ENCODE measurements at regions not wholly inside any gene's neighbourhood (a gene's known extent, or its start where the extent isn't known, plus 50 kb on each side); places are given as distances from the start of the nearest gene placed in this dataset.

DNA sequence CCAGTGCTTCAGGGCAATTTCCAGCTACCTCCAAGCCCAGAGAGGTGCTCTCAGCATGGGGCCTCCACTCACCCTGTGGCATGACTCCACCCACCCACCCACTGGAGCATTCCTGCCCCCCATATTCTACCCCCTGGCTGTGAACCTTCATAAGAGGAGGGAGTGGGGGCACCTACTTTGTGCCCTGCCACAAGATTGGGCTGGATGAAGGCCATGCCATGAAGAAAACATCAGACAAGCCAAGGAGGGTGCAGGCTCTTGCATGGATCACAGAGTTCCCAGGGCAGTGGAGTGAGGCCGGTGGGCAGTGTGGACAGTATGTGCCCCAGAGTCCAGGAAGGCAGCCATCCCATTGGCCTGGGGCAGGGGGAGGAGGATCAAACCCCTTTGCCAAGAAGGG lies 97.8 kb downstream of the UQCRFS1 start:
- TF ChIP-seq, protein P1, sequence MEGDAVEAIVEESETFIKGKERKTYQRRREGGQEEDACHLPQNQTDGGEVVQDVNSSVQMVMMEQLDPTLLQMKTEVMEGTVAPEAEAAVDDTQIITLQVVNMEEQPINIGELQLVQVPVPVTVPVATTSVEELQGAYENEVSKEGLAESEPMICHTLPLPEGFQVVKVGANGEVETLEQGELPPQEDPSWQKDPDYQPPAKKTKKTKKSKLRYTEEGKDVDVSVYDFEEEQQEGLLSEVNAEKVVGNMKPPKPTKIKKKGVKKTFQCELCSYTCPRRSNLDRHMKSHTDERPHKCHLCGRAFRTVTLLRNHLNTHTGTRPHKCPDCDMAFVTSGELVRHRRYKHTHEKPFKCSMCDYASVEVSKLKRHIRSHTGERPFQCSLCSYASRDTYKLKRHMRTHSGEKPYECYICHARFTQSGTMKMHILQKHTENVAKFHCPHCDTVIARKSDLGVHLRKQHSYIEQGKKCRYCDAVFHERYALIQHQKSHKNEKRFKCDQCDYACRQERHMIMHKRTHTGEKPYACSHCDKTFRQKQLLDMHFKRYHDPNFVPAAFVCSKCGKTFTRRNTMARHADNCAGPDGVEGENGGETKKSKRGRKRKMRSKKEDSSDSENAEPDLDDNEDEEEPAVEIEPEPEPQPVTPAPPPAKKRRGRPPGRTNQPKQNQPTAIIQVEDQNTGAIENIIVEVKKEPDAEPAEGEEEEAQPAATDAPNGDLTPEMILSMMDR (IDR thresholded peaks at IDR 0.05; ENCODE audit: insufficient read depth, low read length) = no peak
- no peak for TF ChIP-seq GABPA (IDR thresholded peaks at IDR 0.05; ENCODE audit: low read depth)
- TF ChIP-seq, protein P2, sequence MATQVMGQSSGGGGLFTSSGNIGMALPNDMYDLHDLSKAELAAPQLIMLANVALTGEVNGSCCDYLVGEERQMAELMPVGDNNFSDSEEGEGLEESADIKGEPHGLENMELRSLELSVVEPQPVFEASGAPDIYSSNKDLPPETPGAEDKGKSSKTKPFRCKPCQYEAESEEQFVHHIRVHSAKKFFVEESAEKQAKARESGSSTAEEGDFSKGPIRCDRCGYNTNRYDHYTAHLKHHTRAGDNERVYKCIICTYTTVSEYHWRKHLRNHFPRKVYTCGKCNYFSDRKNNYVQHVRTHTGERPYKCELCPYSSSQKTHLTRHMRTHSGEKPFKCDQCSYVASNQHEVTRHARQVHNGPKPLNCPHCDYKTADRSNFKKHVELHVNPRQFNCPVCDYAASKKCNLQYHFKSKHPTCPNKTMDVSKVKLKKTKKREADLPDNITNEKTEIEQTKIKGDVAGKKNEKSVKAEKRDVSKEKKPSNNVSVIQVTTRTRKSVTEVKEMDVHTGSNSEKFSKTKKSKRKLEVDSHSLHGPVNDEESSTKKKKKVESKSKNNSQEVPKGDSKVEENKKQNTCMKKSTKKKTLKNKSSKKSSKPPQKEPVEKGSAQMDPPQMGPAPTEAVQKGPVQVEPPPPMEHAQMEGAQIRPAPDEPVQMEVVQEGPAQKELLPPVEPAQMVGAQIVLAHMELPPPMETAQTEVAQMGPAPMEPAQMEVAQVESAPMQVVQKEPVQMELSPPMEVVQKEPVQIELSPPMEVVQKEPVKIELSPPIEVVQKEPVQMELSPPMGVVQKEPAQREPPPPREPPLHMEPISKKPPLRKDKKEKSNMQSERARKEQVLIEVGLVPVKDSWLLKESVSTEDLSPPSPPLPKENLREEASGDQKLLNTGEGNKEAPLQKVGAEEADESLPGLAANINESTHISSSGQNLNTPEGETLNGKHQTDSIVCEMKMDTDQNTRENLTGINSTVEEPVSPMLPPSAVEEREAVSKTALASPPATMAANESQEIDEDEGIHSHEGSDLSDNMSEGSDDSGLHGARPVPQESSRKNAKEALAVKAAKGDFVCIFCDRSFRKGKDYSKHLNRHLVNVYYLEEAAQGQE (IDR thresholded peaks at IDR 0.05; ENCODE audit: insufficient replicate concordance, low read depth) = no peak
